ENCODE measurements at regions not wholly inside any gene's neighbourhood (a gene's known extent, or its start where the extent isn't known, plus 50 kb on each side); places are given as distances from the start of the nearest gene placed in this dataset.

GRCh38 chr4:11596989-11597388, 168.3 kb upstream of the HS3ST1 start:
- in situ Hi-C loops (cut with HindIII; ENCODE audit: extremely low pct_ligation_motif_present, low pct_unique_long_range_greater_than_20kb) (no loop called here), intact Hi-C loops (cut with micrococcal nuclease; ENCODE audit: unreplicated experiment) (no loop called here)
- Histone ChIP-seq H3K9ac (ENCODE audit: insufficient read depth, low read depth, low read length) (no peak overlapping the region), H3K9me3 (ENCODE audit: low read length) (peaks cover 70% of the 10 kb centered on the region), H4K20me1 (ENCODE audit: insufficient read depth, low read length) (no peaks in the 10 kb centered on the region), H3K36me3 (replicated peaks in 1 of 2; ENCODE audit: control insufficient read depth in 1 of 2, insufficient read depth in 2 of 2, low read length in 2 of 2) (no peaks in the 10 kb centered on the region), H3K27ac (ENCODE audit: extremely low read length, insufficient read depth, low read length) (no peak overlapping the region), H3K4me3 (replicated peaks in 1 of 3; ENCODE audit: insufficient read depth in 1 of 3, low read depth in 2 of 3, low read length in 3 of 3) (no peak overlapping the region), H3K79me2 (ENCODE audit: insufficient read depth, low read length) (no peaks in the 10 kb centered on the region), H3K4me2 (ENCODE audit: low read depth, low read length) (no peak overlapping the region), H3K4me1 (ENCODE audit: insufficient read depth, low read length) (no peaks in the 10 kb centered on the region), H2AFZ (ENCODE audit: low read length) (no peak overlapping the region), H3K27me3 (ENCODE audit: control insufficient read depth in 1 of 2, insufficient read depth in 2 of 2, low read length in 2 of 2) (no peaks in the 10 kb centered on the region; a peak in 1 of 5 replicates)
- ChIA-PET POLR2A (no interaction called here), CTCF (ENCODE audit: low intra/inter-chr PET ratio, low total read pairs) (no interaction called here)
- FAIRE-seq (no peak), ATAC-seq (no peak), DNase-seq (ENCODE audit: low spot score) (no peak)
- TF ChIP-seq ZNF644 (CRISPR knock-in tag; IDR thresholded peaks at IDR 0.05; ENCODE audit: low read depth) (no peak), ZNF234 (CRISPR knock-in tag; conservative IDR thresholded peaks at IDR 0.05) (no peak), ATF2 (CRISPR knock-in tag; IDR thresholded peaks at IDR 0.05) (no peak)
- BruUV-seq (replicated peaks), result no TSS peak
- 2% methylated on average over 2 of the region's 2 CpGs for WGBS (ENCODE audit: low lambda C conversion rate)

GRCh38 chr4:11593576-11594116, 165.0 kb upstream of the HS3ST1 start:
- ATAC-seq, result no peak
- intact Hi-C loops (cut with micrococcal nuclease; ENCODE audit: unreplicated experiment), result no loop called here

More at GRCh38 chr4:11593576-11594116, 165.0 kb upstream of the HS3ST1 start:
- no peaks in the 10 kb centered on the region for H3K36me3 ChIP-seq (replicated peaks in 1 of 2; ENCODE audit: control insufficient read depth in 1 of 2, insufficient read depth in 2 of 2, low read length in 2 of 2)
- no peaks in the 10 kb centered on the region for H3K79me2 ChIP-seq (ENCODE audit: insufficient read depth, low read length)
- no peak overlapping the region for H3K27ac ChIP-seq (ENCODE audit: extremely low read length, insufficient read depth, low read length)
- H3K27me3 ChIP-seq (ENCODE audit: control insufficient read depth in 1 of 2, insufficient read depth in 2 of 2, low read length in 2 of 2), result no peaks in the 10 kb centered on the region; a peak in 1 of 5 replicates
- in situ Hi-C loops (cut with HindIII; ENCODE audit: extremely low pct_ligation_motif_present, low pct_unique_long_range_greater_than_20kb), result no loop called here
- H3K4me2 ChIP-seq (ENCODE audit: low read depth, low read length), result no peak overlapping the region
- CTCF ChIA-PET (ENCODE audit: low intra/inter-chr PET ratio, low total read pairs), result no interaction called here
- DNase-seq (ENCODE audit: low spot score) (no peak), FAIRE-seq (no peak)
- BruUV-seq (replicated peaks), result no TSS peak
- no peaks in the 10 kb centered on the region for H3K4me1 ChIP-seq (ENCODE audit: insufficient read depth, low read length)
- H4K20me1 ChIP-seq (ENCODE audit: insufficient read depth, low read length), result no peaks in the 10 kb centered on the region
- peaks cover 70% of the 10 kb centered on the region for H3K9me3 ChIP-seq (ENCODE audit: low read length)
- TF ChIP-seq ZNF800 (CRISPR knock-in tag; IDR thresholded peaks at IDR 0.05) (no peak), ZKSCAN8 (CRISPR knock-in tag; IDR thresholded peaks at IDR 0.05; ENCODE audit: borderline replicate concordance) (no peak), THAP8 (CRISPR knock-in tag; IDR thresholded peaks at IDR 0.05; ENCODE audit: borderline replicate concordance) (no peak), FOSL1 (CRISPR knock-in tag; IDR thresholded peaks at IDR 0.05; ENCODE audit: borderline replicate concordance) (no peak), TP53 (CRISPR knock-in tag; conservative IDR thresholded peaks at IDR 0.05) (no peak), PLRG1 (conservative IDR thresholded peaks at IDR 0.05) (no peak), ARID3A (IDR thresholded peaks at IDR 0.05; ENCODE audit: low read depth, low read length) (no peak)
- H2AFZ ChIP-seq (ENCODE audit: low read length), result no peak overlapping the region
- POLR2A ChIA-PET, result no interaction called here
- no peak overlapping the region for H3K9ac ChIP-seq (ENCODE audit: insufficient read depth, low read depth, low read length)
- H3K4me3 ChIP-seq (replicated peaks in 1 of 3; ENCODE audit: insufficient read depth in 1 of 3, low read depth in 2 of 3, low read length in 3 of 3), result no peak overlapping the region
- WGBS (ENCODE audit: low lambda C conversion rate), result 14% methylated on average over 7 of the region's 7 CpGs

Data from HepG2 (cell line).